HL-60 (cell line): ENCODE measurements at regions not wholly inside any gene's neighbourhood (a gene's known extent, or its start where the extent isn't known, plus 50 kb on each side); places are given as distances from the start of the nearest gene placed in this dataset.

Experiments used
- CTCF ChIP-seq: IDR thresholded peaks from one replicate; pipeline ENCODE4 v1.5.1; 2011; ENCODE audit warnings: low read length, control low read depth, inconsistent platforms; ENCODE audit not compliant: insufficient read depth
- TF ChIP-seq, protein P1 (sequence below): IDR thresholded peaks from 2 replicates; pipeline ENCODE4 v1.6.1; 2012; ENCODE audit warnings: low read depth; ENCODE audit not compliant: insufficient replicate concordance

GRCh38 chr2:106623456-106623855 lies 136.3 kb downstream of the CD8B2 start:
- TF ChIP-seq CTCF: no peak
- TF ChIP-seq, protein P1, sequence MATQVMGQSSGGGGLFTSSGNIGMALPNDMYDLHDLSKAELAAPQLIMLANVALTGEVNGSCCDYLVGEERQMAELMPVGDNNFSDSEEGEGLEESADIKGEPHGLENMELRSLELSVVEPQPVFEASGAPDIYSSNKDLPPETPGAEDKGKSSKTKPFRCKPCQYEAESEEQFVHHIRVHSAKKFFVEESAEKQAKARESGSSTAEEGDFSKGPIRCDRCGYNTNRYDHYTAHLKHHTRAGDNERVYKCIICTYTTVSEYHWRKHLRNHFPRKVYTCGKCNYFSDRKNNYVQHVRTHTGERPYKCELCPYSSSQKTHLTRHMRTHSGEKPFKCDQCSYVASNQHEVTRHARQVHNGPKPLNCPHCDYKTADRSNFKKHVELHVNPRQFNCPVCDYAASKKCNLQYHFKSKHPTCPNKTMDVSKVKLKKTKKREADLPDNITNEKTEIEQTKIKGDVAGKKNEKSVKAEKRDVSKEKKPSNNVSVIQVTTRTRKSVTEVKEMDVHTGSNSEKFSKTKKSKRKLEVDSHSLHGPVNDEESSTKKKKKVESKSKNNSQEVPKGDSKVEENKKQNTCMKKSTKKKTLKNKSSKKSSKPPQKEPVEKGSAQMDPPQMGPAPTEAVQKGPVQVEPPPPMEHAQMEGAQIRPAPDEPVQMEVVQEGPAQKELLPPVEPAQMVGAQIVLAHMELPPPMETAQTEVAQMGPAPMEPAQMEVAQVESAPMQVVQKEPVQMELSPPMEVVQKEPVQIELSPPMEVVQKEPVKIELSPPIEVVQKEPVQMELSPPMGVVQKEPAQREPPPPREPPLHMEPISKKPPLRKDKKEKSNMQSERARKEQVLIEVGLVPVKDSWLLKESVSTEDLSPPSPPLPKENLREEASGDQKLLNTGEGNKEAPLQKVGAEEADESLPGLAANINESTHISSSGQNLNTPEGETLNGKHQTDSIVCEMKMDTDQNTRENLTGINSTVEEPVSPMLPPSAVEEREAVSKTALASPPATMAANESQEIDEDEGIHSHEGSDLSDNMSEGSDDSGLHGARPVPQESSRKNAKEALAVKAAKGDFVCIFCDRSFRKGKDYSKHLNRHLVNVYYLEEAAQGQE: no peak
